K562 (cell line): ENCODE measurements at regions not wholly inside any gene's neighbourhood (a gene's known extent, or its start where the extent isn't known, plus 50 kb on each side); places are given as distances from the start of the nearest gene placed in this dataset.

Source experiments
- ATAC-seq: fragments of 200-7000 bp; cut with Tn5 transposase; 3 replicates; pipeline ENCODE4 v1.9.1; 2020; ENCODE audit warnings: moderate library complexity
- BruUV-seq: library from RNA; stranded (reverse); fragments of 400-500 nt; replicated peaks from 2 replicates; lab custom pipeline; 2021; lab: Mats Ljungman, UMichigan
- CTCF ChIA-PET: fragments of 300-600 bp; formaldehyde crosslinking; extraction: SDS; loops from one replicate; lab custom pipeline; 2021; ENCODE audit warnings: low intra/inter-chr PET ratio; lab: Yijun Ruan, JAX
- POLR2A ChIA-PET: fragments of 300-600, 350-650 bp; sonication (Branson Sonifier 250); formaldehyde crosslinking; extraction: SDS; loops from one replicate; lab custom pipeline; 2021; ENCODE audit warnings: antibody characterized with exemption, inconsistent platforms; lab: Yijun Ruan, JAX
- DNase-seq, 4 experiments: peaks; one replicate each; pipeline versions ENCODE4 v3.0.0 to v3.0.0-alpha.2; 2011 to 2018; ENCODE audit warnings: low spot score in 3 of 4, mixed read lengths in 3 of 4; ENCODE audit errors: extremely low read depth in 1 of 4
- FAIRE-seq: peaks from 2 replicates; lab custom pipeline; 2011; peaks lifted over from hg19 to GRCh38; lab: Jason Lieb, UNC
- H2AFZ ChIP-seq: 2 replicates; pipeline ENCODE4 v1.6.0; 2011; ENCODE audit warnings: low read depth, low read length, control low read depth, inconsistent platforms
- H3K27ac ChIP-seq: fragments of 200-600 bp; 3 replicates; pipeline ENCODE4 v1.8.0; 2011; ENCODE audit warnings: low read depth, mild to moderate bottlenecking, control low read depth, inconsistent platforms, low read length, moderate library complexity, mixed read lengths; ENCODE audit errors: extremely low read depth
- H3K27me3 ChIP-seq, 2 experiments: fragments of 300-600 bp in 1 of 2; 2 replicates in 1 of 2; 3 replicates in 1 of 2; pipeline versions ENCODE4 v1.6.0 to v1.8.0; 2011; ENCODE audit warnings: inconsistent platforms in 2 of 2, low read length in 2 of 2, mild to moderate bottlenecking in 1 of 2, mixed read lengths in 1 of 2, moderate library complexity in 1 of 2; ENCODE audit not compliant: control insufficient read depth in 2 of 2, insufficient read depth in 2 of 2
- H3K36me3 ChIP-seq: fragments of 300-600 bp; 3 replicates; pipeline ENCODE4 v1.8.0; 2011; ENCODE audit warnings: mild to moderate bottlenecking, low read length, inconsistent platforms; ENCODE audit not compliant: control insufficient read depth, insufficient read depth
- H3K4me1 ChIP-seq, 2 experiments: fragments of 200-600 bp in 1 of 2; replicated peaks in 1 of 2; 2 replicates in 1 of 2; 3 replicates in 1 of 2; pipeline versions ENCODE4 v1.5.1 to v1.8.0; 2011; ENCODE audit warnings: inconsistent platforms in 2 of 2, low read length in 2 of 2, mild to moderate bottlenecking in 1 of 2, mixed read lengths in 1 of 2, moderate library complexity in 1 of 2; ENCODE audit not compliant: control insufficient read depth in 2 of 2, insufficient read depth in 2 of 2
- H3K4me2 ChIP-seq: 2 replicates; pipeline ENCODE4 v1.6.1; 2011; ENCODE audit warnings: low read length, control low read depth, inconsistent platforms, mixed read lengths; ENCODE audit not compliant: insufficient read depth
- H3K4me3 ChIP-seq: fragments of 200-600 bp; sonication (generic), shearing (Covaris generic); 2 replicates; pipeline ENCODE4 v1.5.1; 2016; ENCODE audit warnings: control low read depth, inconsistent platforms
- H3K79me2 ChIP-seq: fragments of 200-600 bp; 3 replicates; pipeline ENCODE4 v1.8.0; 2011; ENCODE audit warnings: low read length, inconsistent platforms; ENCODE audit not compliant: control insufficient read depth, insufficient read depth
- H3K9ac ChIP-seq, 2 experiments: 2 replicates each; pipeline versions ENCODE4 v1.6.0 to v1.6.1; 2011; ENCODE audit warnings: low read depth in 2 of 2, low read length in 2 of 2, control low read depth in 1 of 2, inconsistent platforms in 1 of 2, mild to moderate bottlenecking in 1 of 2, mixed read lengths in 1 of 2; ENCODE audit not compliant: insufficient read depth in 1 of 2
- H3K9me1 ChIP-seq: one replicate; pipeline ENCODE4 v1.6.0; 2011; ENCODE audit warnings: inconsistent platforms, mild to moderate bottlenecking, low read length, moderate library complexity; ENCODE audit not compliant: control insufficient read depth, insufficient read depth
- H3K9me3 ChIP-seq: replicated peaks from 2 replicates; pipeline ENCODE4 v1.5.1; 2011; ENCODE audit warnings: low read depth, low read length, inconsistent platforms; ENCODE audit not compliant: control insufficient read depth, insufficient read depth
- H4K20me1 ChIP-seq: replicated peaks from 2 replicates; pipeline ENCODE4 v1.6.1; 2011; ENCODE audit warnings: low read length, inconsistent platforms, mixed read lengths; ENCODE audit not compliant: control insufficient read depth, insufficient read depth
- CREBBP ChIP-seq: IDR thresholded peaks from one replicate; pipeline ENCODE4 v1.6.1; 2012; ENCODE audit warnings: low read depth, mild to moderate bottlenecking, control low read depth, inconsistent platforms, low read length
- DMBX1 ChIP-seq: fragments of 250-450 bp; sonication (Bioruptor Pico); IDR thresholded peaks from 2 replicates; pipeline ENCODE4 v1.8.0; 2022; ENCODE audit warnings: inconsistent platforms, mild to moderate bottlenecking, moderate library complexity, borderline replicate concordance
- EGR1 ChIP-seq: fragments of 450-650 bp; conservative IDR thresholded peaks from 2 replicates; pipeline ENCODE4 v1.6.1; 2017; ENCODE audit warnings: mild to moderate bottlenecking
- FOXP4 ChIP-seq: sonication (generic); formaldehyde crosslinking; IDR thresholded peaks from 2 replicates; pipeline ENCODE4 v1.8.0; 2022; ENCODE audit warnings: mild to moderate bottlenecking, missing genetic modification reagents, borderline replicate concordance
- L3MBTL2 ChIP-seq: fragments of 450-650 bp; IDR thresholded peaks from 2 replicates; pipeline ENCODE4 v1.6.1; 2016; ENCODE audit warnings: mild to moderate bottlenecking, moderate library complexity
- NFRKB ChIP-seq: fragments of 450-650 bp; IDR thresholded peaks from 2 replicates; pipeline ENCODE4 v1.6.1; 2016; ENCODE audit warnings: low read depth
- NR4A1 ChIP-seq, 2 experiments: fragments of 250-450 bp in 1 of 2; fragments of 450-650 bp in 1 of 2; sonication (Bioruptor Pico) in 1 of 2; IDR thresholded peaks; 2 replicates each; pipeline versions ENCODE4 v1.4.0 to v1.6.1; 2016 to 2020; ENCODE audit warnings: mild to moderate bottlenecking in 2 of 2, missing compliant biosample characterization in 1 of 2, missing genetic modification characterization in 1 of 2, moderate library complexity in 1 of 2
- POLR2G ChIP-seq: fragments of 200-400 bp; formaldehyde crosslinking; IDR thresholded peaks from 2 replicates; pipeline ENCODE4 v1.6.1; 2017; ENCODE audit warnings: low read depth, mild to moderate bottlenecking, antibody characterized with exemption, low read length, moderate library complexity
- PTTG1 ChIP-seq: fragments of 450-650 bp; IDR thresholded peaks from 2 replicates; pipeline ENCODE4 v1.6.1; 2016; ENCODE audit warnings: low read depth, mild to moderate bottlenecking, missing genetic modification characterization, missing compliant biosample characterization
- RBM14 ChIP-seq: fragments of 200-400 bp; formaldehyde crosslinking; IDR thresholded peaks from 2 replicates; pipeline ENCODE4 v1.6.1; 2018; ENCODE audit warnings: low read depth, mild to moderate bottlenecking, low read length, moderate library complexity, borderline replicate concordance; ENCODE audit not compliant: insufficient read depth
- RFX5 ChIP-seq: IDR thresholded peaks from 2 replicates; pipeline ENCODE4 v1.6.1; 2011; ENCODE audit warnings: low read depth, mild to moderate bottlenecking, improper control_type of control experiment, low read length
- ZBTB2 ChIP-seq: fragments of 450-650 bp; IDR thresholded peaks from 2 replicates; pipeline ENCODE4 v1.6.1; 2016; ENCODE audit warnings: antibody characterized with exemption
- ZNF583 ChIP-seq: fragments of 250-450 bp; sonication (Bioruptor Pico); IDR thresholded peaks from 2 replicates; pipeline ENCODE4 v1.4.0; 2020
- WGBS: fragments of 100-300 bp; shearing (Covaris generic); methylation state at CpG from one replicate; pipeline ENCODE4 v1.1.6; 2016; ENCODE audit warnings: low coverage, mixed read lengths; ENCODE audit not compliant: insufficient coverage; ENCODE audit errors: missing lambda C conversion rate; 5-methylcytosine and 5-hydroxymethylcytosine counted together
- in situ Hi-C: fragments of 300-500 bp; cut with MboI; formaldehyde crosslinking; loops from 4 replicates; pipeline ENCODE4 v1.15.0; 2018; ENCODE audit warnings: inconsistent platforms, mixed read lengths
- intact Hi-C: fragments of 100-400 bp; cut with micrococcal nuclease; formaldehyde crosslinking; loops from 2 replicates; pipeline ENCODE4 v1.14.2; 2022
- TF ChIP-seq, protein P1 (sequence below): fragments of 200-800 bp; sonication (Bioruptor generic); IDR thresholded peaks from 2 replicates; pipeline ENCODE4 v1.6.1; 2017; ENCODE audit warnings: missing genetic modification characterization, missing compliant biosample characterization

- no TSS peak for BruUV-seq
- ATAC-seq, result peak; percentile 91
- TF ChIP-seq NFRKB, result peak; percentile 33; the same call in 1 of the 2 replicates
- peak; percentile 80; the same call in 1 of the 2 replicates for TF ChIP-seq DMBX1 (CRISPR knock-in tag)
- TF ChIP-seq RBM14, result no peak
- TF ChIP-seq ZBTB2, result no peak
- TF ChIP-seq CREBBP, result no peak
- TF ChIP-seq POLR2G, result peak; percentile 65
- TF ChIP-seq L3MBTL2, result peak; percentile 38; the same call in 1 of the 2 replicates
- no peak for TF ChIP-seq RFX5
- TF ChIP-seq, protein P1, sequence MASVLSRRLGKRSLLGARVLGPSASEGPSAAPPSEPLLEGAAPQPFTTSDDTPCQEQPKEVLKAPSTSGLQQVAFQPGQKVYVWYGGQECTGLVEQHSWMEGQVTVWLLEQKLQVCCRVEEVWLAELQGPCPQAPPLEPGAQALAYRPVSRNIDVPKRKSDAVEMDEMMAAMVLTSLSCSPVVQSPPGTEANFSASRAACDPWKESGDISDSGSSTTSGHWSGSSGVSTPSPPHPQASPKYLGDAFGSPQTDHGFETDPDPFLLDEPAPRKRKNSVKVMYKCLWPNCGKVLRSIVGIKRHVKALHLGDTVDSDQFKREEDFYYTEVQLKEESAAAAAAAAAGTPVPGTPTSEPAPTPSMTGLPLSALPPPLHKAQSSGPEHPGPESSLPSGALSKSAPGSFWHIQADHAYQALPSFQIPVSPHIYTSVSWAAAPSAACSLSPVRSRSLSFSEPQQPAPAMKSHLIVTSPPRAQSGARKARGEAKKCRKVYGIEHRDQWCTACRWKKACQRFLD (CRISPR knock-in tag), result peak; percentile 65; the same call in 1 of the 2 replicates
- no peak for TF ChIP-seq FOXP4 (CRISPR knock-in tag)
- 0 out of 2 replicates have a peak, but pooled peaks have one; percentile 24 for TF ChIP-seq PTTG1 (tag)
- TF ChIP-seq EGR1, result peak; percentile 43
- peak; percentile 71; the same call in 1 of the 2 replicates for TF ChIP-seq ZNF583
- no peak for TF ChIP-seq NR4A1 (CRISPR knock-in tag; IDR thresholded peaks at IDR 0.05)
- peak; percentile 88 for TF ChIP-seq NR4A1 (tag; IDR thresholded peaks at IDR 0.05)
These were observed 143.5 kb upstream of the PBDC1 start for GRCh38 chrX:76029385-76029784.

More at GRCh38 chrX:76029385-76029784, 143.5 kb upstream of the PBDC1 start:
- H2AFZ ChIP-seq, result peak overlapping the region; percentile 77; the same call in 1 of the 2 replicates
- FAIRE-seq (no peak), DNase-seq (peak; percentile 13 to 46 (median 22))
- peak overlapping the region in 1 of 2 experiments; percentile 34; a peak in 1 of 4 replicates for H3K9ac ChIP-seq
- H3K4me1 ChIP-seq, result peaks cover 0 to 3% of the 10 kb centered on the region in 2 experiments; a peak in 2 of 5 replicates
- no peaks in the 10 kb centered on the region for H4K20me1 ChIP-seq
- H3K9me3 ChIP-seq, result no peaks in the 10 kb centered on the region
- CTCF ChIA-PET, result no interaction called here
- peak overlapping the region; percentile 41 for H3K4me2 ChIP-seq
- 0 out of 3 replicates have a peak overlapping the region, but pooled peaks have one; percentile 30 for H3K27ac ChIP-seq
- H3K4me3 ChIP-seq, result no peak overlapping the region
- 3% methylated on average over 17 of the region's 27 CpGs for WGBS
- no peaks in the 10 kb centered on the region for H3K9me1 ChIP-seq
- H3K36me3 ChIP-seq, result no peaks in the 10 kb centered on the region
- POLR2A ChIA-PET, result no interaction called here
- H3K79me2 ChIP-seq, result no peaks in the 10 kb centered on the region
- in situ Hi-C loops (no loop called here), intact Hi-C loops (no loop called here)
- H3K27me3 ChIP-seq, result no peaks in the 10 kb centered on the region
